ENCODE measurements at regions not wholly inside any gene's neighbourhood (a gene's known extent, or its start where the extent isn't known, plus 50 kb on each side); places are given as distances from the start of the nearest gene placed in this dataset.
A peak's percentile ranks its signal among the peaks of the same experiment; 100 is the strongest.

- no peak for DNase-seq (ENCODE audit: low spot score)
- CTCF ChIA-PET = no interaction called here
- TF ChIP-seq CTCF (conservative IDR thresholded peaks at IDR 0.05; ENCODE audit: low read depth) = no peak
- H3K27ac ChIP-seq = no peak overlapping the region
- POLR2A ChIA-PET (ENCODE audit: low non-redundant PET) = no interaction called here
Measured at GRCh38 chr10:120713573-120714205, 137.5 kb upstream of the WDR11 start.

GRCh38 chr10:120715171-120715570, 136.0 kb upstream of the WDR11 start:
- no peak for DNase-seq (ENCODE audit: low spot score)
- POLR2A ChIA-PET (ENCODE audit: low non-redundant PET) = no interaction called here

GRCh38 chr10:120719333-120719732, 131.8 kb upstream of the WDR11 start:
- DNase-seq (ENCODE audit: low spot score) = no peak
- H3K27ac ChIP-seq = no peak overlapping the region
- no peak for TF ChIP-seq CTCF (conservative IDR thresholded peaks at IDR 0.05; ENCODE audit: low read depth)
- POLR2A ChIA-PET (ENCODE audit: low non-redundant PET) = no interaction called here
- CTCF ChIA-PET = no interaction called here

More at GRCh38 chr10:120715171-120715570, 136.0 kb upstream of the WDR11 start:
- H3K27ac ChIP-seq = no peak overlapping the region
- no peak for TF ChIP-seq CTCF (conservative IDR thresholded peaks at IDR 0.05; ENCODE audit: low read depth)
- CTCF ChIA-PET = interaction anchor here (0.7 kb wide), 1 partner anchor 21 kb away, joined by 5 read pairs; no protein-coding TSS in a partner anchor

GRCh38 chr10:120727001-120727400, 124.2 kb upstream of the WDR11 start:
- ChIA-PET POLR2A (ENCODE audit: low non-redundant PET) (no interaction called here), CTCF (interaction anchor here (0.8 kb wide), 1 partner anchor 9 kb away, joined by 3 read pairs; no protein-coding TSS in a partner anchor)
- no peak for DNase-seq (ENCODE audit: low spot score)
- no peak overlapping the region for H3K27ac ChIP-seq
- TF ChIP-seq CTCF (conservative IDR thresholded peaks at IDR 0.05; ENCODE audit: low read depth) = no peak

- POLR2A ChIA-PET (ENCODE audit: low non-redundant PET) = no interaction called here
- TF ChIP-seq CTCF (conservative IDR thresholded peaks at IDR 0.05; ENCODE audit: low read depth) = no peak
- DNase-seq (ENCODE audit: low spot score) = no peak
- CTCF ChIA-PET = no interaction called here
- H3K27ac ChIP-seq = no peak overlapping the region
Measured at GRCh38 chr10:120729547-120729946, 121.6 kb upstream of the WDR11 start.

GRCh38 chr10:120732067-120732466, 119.1 kb upstream of the WDR11 start:
- ChIA-PET CTCF (no interaction called here), POLR2A (ENCODE audit: low non-redundant PET) (no interaction called here)
- no peak for TF ChIP-seq CTCF (conservative IDR thresholded peaks at IDR 0.05; ENCODE audit: low read depth)
- no peak overlapping the region for H3K27ac ChIP-seq
- DNase-seq (ENCODE audit: low spot score) = peak; percentile 74
